ENCODE measurements at regions not wholly inside any gene's neighbourhood (a gene's known extent, or its start where the extent isn't known, plus 50 kb on each side); places are given as distances from the start of the nearest gene placed in this dataset.

- no peaks in the 10 kb centered on the region for H3K36me3 Mint-ChIP-seq
- H3K27ac Mint-ChIP-seq: no peak overlapping the region
- no peaks in the 10 kb centered on the region for H3K27me3 Mint-ChIP-seq
- no peaks in the 10 kb centered on the region for H3K4me1 Mint-ChIP-seq
- ATAC-seq (replicated peaks) (no peak), DNase-seq (no peak)
- no peak overlapping the region for H3K4me3 Mint-ChIP-seq
- no peaks in the 10 kb centered on the region for H3K9me3 Mint-ChIP-seq
Measured at GRCh38 chr6:54058236-54058635, 53.0 kb upstream of the MLIP start.

GRCh38 chr6:54059683-54060082, 51.6 kb upstream of the MLIP start:
- H3K9me3 Mint-ChIP-seq: no peaks in the 10 kb centered on the region
- H3K4me3 Mint-ChIP-seq: no peak overlapping the region
- H3K36me3 Mint-ChIP-seq: no peaks in the 10 kb centered on the region
- ATAC-seq (replicated peaks) (no peak), DNase-seq (no peak)
- no peaks in the 10 kb centered on the region for H3K27me3 Mint-ChIP-seq
- no peaks in the 10 kb centered on the region for H3K4me1 Mint-ChIP-seq
- no peak overlapping the region for H3K27ac Mint-ChIP-seq

- Mint-ChIP-seq H3K36me3 (no peaks in the 10 kb centered on the region), H3K4me1 (no peaks in the 10 kb centered on the region), H3K27ac (no peak overlapping the region), H3K27me3 (no peaks in the 10 kb centered on the region), H3K4me3 (no peak overlapping the region), H3K9me3 (no peaks in the 10 kb centered on the region)
- ATAC-seq (replicated peaks): no peak
- no peak for DNase-seq
Measured at GRCh38 chr6:54060286-54060685, 51.0 kb upstream of the MLIP start.

Data from stimulated activated naive B cell treated with anti-CD40 and anti-IgM and Interleukin-4, amounts not matched to agents 10 μg/mL and 1 μg/mL and 100 μg/mL, for 72 hours (primary cell).